ENCODE measurements at regions not wholly inside any gene's neighbourhood (a gene's known extent, or its start where the extent isn't known, plus 50 kb on each side); places are given as distances from the start of the nearest gene placed in this dataset.
"Not testable (repeated sequence)": the region's sequence is repeated elsewhere in the genome, so short reads cannot be mapped to it uniquely, and the experiment has no call there.

DNA sequence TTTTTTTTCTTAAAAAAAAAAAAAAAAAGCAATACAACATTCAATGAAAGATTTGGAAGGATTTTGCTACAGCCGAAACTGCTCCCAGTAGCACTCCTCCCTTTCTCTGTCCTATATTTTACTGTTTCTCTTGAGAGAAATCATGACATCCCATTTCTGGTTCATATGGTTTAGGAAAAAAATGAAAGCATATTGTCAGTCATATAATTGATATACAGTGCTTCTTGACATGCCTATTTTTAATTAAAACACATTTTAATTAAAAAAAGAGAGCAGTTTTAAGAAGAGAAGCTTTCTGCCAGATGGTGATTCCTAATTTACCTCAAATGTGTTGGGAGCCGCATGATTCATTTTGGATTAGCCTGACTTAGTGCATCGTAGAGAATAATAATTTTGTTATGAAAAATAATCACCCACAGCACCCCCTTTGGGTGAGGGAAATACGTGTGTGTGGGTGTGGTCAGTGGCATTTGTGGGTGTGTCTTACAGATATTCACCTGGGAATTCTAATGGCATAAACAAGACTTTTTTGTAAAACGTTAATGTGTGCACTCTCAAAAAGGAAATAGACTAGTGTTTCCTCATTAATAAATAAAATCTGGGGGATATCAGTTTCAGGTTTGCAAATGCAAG is 544.5 kb downstream of the MFSD1 start:
- FAIRE-seq, result no peak

DNA sequence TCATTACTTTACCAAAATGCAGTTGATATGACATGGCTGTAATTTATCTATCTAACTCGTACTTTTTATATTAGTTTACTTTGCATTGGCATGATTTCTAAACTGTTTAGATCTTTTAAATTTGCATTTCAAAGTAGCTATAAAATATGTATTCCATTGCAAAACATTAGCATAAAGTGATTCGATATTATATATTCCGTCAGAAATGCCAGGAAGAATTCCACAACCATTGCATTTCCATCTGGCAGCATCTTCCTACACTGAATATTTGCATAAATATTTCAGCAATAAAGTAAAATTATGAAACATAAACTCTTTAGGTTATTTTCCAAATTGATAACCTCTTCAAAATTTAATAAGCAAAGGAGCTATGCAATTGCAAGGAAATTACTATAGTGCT is 546.6 kb downstream of the MFSD1 start:
- FAIRE-seq (no peak), DNase-seq (ENCODE audit: low spot score) (no peak)

More for the DNA sequence above, 544.5 kb downstream of the MFSD1 start:
- no peak for DNase-seq (ENCODE audit: low spot score)

DNA sequence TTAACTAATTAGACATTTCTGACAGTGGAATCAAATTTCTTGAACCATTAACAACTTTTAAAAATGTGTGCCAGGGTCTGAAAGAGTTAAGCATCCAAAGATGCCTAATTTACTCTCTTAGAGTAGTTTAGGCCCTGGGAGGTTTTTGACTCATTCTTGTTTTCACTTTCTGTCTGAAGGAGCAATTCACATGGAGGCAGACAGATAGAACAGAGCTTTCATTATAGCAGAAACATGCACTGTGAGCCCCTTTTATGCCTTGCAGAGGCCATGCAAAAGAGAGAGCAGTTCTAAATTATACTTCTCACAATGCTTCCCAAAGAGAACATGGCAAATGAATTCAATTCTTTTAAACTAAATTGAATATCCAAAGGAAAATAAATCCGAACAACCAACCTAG is 554.8 kb downstream of the MFSD1 start:
- FAIRE-seq, result no peak
- DNase-seq (ENCODE audit: low spot score), result no peak

DNA sequence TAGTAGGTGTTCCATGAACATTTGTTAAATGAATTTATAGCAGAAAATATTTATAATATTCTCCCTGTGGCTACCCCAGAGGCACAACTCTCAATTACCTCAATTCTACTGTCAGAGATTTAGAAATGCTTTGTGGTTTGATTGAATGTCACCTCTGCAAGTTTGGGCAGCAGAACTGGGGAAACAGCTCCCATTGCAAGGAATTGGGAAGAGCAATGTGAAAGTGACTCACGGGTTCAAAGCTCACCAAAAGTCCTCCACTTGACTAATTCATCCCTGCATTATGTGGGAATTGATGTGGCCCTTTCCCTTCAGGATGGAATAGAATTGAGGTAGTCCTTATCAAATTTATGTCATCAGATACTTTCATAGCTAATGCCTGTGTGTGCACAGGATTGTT is 562.7 kb downstream of the MFSD1 start:
- DNase-seq (ENCODE audit: low spot score) (no peak), FAIRE-seq (no peak)

DNA sequence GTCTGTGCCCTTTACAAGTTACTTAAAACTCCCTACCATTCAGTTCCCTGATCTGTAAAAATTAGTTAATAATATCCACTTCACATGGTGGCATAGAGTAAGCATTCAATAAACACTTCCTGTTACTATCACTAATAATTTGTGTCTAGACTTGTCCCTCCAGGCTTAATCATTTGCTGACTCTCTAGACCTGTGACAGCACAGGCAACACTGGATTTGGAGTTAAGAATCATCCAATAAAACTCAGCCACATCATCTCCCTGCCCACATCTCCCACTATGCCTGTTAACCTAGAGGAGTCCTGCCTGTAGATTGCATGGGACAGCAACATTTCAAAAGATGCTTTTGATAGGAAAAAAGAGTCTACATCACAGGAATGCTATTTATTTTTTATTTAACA is 564.6 kb downstream of the MFSD1 start:
- no peak for DNase-seq (ENCODE audit: low spot score)
- no peak for FAIRE-seq

DNA sequence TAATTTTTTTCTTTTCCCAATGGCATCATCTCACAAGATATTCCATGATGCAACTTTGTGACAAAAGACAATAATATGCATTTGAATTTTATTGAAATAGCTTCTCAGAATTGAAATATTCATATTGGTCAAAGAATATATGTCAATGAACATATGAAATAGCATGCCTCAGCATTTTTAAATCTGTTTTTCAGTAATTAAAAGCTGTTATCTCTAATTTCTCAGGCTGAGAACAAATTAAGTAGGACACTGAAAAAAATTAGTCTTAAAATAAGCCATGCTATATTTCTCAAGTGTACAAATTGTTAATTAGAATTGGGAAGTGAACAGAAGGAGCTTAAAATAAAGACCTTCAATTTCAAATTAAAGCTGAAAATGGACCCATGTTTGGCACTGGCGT is 570.1 kb downstream of the MFSD1 start:
- DNase-seq (ENCODE audit: low spot score) (no peak), FAIRE-seq (no peak)

DNA sequence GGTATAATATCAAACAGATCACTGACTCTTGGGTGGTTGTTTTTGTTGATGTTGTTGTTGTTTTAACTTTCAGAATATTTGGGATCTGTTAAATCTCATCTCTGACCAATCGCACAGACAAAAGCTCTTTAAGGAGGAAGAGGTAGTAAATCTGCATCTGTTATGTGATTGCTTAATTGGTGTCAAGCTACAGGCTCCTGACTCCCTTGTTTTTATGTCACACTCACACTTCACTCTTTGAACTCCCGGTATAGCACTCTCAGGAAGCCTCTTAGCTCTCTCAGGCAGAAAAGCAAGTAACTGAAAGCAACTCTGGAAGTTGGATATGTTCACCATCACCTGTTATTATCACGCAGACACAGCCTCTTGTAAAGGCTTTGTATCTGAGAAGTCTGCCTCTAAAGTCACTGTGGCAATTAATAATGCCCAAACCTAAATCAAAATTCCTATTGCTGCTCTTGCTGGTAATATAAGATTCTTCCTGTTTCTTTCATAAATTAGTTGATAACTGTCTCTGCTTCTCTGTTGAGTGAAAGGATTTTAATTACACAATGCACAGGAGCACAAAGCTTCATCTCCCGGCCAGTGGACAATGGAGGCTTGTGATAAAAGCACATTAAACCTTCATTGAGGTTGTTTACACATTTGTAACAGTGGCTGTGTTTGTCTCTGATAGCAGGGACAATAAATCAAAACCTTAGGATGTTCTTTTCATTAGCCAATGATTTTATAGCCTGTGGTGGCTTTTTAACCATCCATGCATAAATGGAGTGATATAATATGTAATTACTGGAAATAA is 576.7 kb downstream of the MFSD1 start:
- FAIRE-seq (no peak), DNase-seq (ENCODE audit: low spot score) (no peak)

DNA sequence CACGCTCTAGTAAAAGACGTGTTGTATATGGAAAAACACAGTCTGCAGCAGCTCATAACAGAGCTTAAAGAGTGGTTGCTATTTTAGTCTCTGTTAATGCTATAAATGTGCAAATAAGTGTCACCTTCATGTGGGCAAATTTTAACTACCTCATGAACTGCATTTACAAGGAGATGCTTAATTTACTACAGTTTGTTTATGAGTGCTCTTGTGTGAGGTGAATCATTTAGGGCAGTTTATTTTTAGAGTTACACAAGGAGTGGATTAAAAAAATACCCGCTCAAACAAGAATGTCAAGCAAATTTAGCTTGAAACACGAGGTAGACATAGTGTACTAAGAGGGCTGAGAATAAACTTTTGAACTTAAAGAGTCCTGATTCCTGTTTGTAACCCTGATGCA is 579.0 kb downstream of the MFSD1 start:
- DNase-seq (ENCODE audit: low spot score) (no peak), FAIRE-seq (no peak)

DNA sequence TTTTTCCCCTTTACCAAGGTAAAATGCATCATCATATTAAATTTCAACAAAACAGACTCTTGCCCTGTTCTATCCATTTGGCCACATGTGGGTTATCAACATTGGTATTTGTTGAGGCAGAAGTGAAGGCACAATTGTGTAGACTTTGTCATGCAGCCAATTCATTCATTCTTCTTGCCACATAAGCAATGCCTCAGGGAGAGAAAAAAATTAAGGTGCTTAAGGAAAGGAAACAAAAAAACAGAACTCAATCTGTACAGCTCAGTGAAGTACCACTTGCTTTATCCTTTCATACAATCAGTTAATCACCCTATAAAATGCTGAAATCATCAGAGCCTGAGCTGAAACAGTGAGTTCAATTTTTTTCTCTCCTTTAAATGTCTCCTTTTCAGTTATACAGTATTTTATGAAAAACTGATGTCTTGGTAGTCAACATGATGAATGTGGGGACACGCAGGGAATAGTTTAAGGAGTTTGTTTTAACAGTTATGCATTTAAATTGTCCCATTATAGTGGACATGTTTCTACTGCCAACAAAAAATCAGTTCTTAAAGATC is 588.9 kb downstream of the MFSD1 start:
- FAIRE-seq (no peak), DNase-seq (ENCODE audit: low spot score) (no peak)

DNA sequence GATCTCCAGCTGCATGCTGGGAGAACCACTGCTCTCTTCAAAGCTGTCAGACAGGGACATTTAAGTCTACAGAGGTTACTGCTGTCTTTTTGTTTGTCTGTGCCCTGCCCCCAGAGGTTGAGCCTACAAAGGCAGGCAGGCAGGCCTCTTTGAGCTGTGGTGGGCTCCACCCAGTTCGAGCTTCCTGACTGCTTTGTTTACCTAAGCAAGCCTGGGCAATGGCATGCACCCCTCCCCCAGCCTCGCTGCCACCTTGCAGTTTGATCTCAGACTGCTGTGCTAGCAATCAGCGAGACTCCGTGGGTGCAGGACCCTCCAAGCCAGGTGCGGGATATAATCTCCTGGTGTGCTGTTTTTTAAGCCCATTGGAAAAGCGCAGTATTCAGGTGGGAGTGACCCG is 591.0 kb upstream of the IL12A start:
- not testable (repeated sequence) for FAIRE-seq

DNA sequence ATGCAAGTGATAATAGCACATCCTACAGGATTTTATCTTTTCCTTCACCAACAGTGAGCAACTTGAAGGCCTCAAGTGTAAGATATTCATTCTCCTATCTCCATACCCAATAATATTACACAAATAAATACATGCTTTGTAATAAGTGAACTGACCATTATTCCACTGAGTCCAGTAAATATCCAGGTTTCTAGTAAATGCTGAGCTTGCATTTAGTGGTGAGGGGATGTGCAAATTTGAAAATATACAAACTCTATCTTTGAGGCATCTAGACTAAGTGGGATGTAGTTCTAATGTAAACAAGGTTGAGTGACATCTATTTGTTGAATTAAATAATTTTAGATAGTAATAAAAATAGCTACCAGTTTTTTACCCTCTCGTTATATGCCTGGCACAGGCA is 587.6 kb upstream of the IL12A start:
- no peak for FAIRE-seq
- DNase-seq (ENCODE audit: low spot score), result no peak

More for the DNA sequence above, 591.0 kb upstream of the IL12A start:
- DNase-seq (ENCODE audit: low spot score), result not testable (repeated sequence)

DNA sequence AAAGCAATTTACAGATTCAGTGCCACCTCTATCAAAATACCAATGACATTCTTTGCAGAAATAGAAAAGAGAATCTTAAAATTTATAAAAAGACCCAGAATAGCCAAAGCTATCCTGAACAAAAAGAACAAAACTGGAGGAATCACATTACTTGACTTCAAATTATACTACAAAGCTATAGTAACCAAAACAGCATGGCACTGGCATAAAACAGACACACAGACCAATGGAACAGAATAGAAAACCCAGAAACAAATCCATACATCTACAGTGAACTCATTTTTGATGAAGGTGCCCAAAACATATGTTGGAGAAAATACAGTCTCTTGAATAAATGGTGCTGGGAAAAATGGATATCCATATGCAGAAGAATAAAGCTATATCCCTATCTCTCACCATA is 578.9 kb upstream of the IL12A start:
- FAIRE-seq; DNase-seq (ENCODE audit: low spot score): not testable (repeated sequence)

DNA sequence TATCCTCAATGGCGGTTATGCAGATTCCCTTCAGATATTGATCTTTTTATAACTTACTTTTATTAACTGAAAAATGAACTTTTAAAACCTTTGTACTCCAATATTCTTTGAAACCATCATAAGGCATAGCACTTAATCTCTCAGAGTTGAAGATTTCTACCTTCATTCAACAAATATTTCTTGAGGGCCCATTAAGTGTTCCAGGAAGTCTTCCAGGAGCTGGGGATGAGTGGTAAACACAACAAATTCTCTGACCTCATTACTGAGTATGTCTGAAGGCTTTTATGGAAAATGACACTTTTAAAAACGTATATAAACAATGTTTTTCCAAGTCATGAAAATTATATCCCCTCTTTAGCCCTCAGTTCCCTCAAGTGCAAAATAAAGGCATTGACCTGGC is 575.3 kb upstream of the IL12A start:
- FAIRE-seq (no peak), DNase-seq (ENCODE audit: low spot score) (no peak)

DNA sequence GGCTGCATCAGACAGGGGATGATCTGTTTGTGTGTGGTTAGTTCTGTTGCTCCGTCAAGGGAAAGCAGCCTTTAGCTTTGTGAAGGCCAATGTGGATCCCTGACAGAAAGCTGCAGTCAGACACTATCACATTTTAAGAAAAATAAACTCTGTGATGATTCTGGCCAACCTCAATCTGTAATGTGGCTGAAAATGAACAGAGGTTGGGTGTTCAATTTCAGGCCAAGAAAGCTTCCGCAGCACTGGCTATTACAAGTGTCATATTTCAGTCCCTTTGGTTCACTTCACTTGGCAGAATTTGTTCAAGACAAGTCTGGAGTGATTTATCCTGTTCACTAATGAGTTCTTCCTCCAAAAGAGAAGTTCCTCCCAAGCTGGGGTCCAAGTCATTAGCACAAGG is 571.8 kb upstream of the IL12A start:
- no peak for FAIRE-seq

DNA sequence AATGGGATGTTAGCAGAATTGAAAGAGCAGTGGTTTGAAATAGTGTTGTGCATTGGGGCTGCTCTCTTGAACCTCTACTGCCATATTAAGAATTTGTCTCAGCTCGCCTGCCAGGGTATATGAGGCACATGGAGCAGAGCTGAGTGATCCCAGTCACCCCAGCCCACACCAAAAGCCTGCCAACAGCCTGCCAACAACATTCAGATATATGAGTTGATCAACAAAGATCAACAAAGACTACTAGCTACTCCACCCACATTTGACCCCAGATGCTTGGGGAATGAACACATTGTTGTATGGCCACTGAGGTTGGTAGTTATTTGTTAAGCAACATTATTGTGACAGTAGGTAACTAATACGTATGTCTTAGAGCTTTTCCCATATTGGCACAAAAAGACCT is 570.9 kb upstream of the IL12A start:
- DNase-seq (ENCODE audit: low spot score) (no peak), FAIRE-seq (no peak)

More for the DNA sequence above, 571.8 kb upstream of the IL12A start:
- no peak for DNase-seq (ENCODE audit: low spot score)

DNA sequence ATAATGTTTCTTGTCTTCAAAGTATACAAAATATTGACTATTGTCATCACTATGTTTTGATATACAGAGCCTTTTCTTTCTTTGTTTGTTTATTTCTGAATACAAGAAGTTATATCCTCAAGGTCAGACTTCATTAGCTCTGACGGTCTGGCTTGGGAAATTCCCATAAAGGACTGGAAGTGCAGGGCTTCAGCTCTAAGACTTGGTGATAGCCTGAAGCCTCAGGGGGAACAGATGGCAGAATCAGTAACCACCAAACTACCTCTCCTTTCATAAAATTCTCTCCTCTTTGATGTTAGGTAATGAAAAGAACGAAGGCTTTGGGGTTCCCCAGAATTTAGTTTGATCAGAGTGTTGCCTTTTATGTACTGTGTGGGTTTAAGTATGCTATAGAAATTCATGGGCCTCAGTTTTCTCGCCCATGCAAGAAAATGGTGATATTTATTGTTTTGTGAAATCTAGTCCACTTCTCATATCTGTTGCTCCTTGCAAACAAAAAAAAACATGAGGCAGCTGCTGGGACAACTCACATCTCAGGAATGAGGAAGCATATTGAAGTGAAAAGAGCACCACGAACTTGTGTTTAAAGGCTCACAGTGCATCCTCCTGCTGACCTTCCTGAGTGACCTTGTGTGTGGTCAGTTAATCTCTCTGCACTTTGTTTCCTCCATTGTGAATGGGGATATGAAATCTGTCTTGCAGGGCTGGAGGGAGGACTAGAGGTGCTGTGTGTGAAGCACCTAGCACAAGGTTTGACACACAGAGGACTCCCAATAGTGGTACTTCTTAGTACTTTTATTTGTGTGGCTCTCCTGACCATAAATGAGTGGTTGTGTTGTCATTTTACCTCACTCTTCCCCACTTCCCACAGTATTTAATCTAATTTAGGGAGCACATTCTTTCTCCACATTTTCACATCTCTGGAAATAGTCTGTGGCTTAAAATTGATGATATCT is 569.8 kb upstream of the IL12A start:
- DNase-seq (ENCODE audit: low spot score), result peak; percentile 24
- no peak for FAIRE-seq

DNA sequence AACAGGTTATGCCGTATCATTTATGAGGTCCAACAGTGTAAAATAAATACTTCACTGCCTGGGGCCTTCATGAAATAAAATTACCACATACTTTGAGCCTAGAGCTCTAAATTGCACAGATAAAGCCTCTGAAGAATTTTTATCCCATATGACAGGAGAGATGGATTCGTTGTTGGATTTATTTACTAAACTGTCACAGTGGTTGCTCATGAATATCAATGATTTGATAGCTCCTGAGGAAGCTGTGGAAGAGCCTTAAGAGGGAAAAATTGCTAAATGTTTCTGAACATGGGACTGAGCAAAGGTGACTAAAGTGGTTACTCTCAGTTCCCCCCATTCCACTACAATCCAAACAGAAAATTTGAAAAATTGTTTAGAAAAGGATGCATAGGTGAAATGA is 558.9 kb upstream of the IL12A start:
- DNase-seq (ENCODE audit: low spot score) (no peak), FAIRE-seq (no peak)

DNA sequence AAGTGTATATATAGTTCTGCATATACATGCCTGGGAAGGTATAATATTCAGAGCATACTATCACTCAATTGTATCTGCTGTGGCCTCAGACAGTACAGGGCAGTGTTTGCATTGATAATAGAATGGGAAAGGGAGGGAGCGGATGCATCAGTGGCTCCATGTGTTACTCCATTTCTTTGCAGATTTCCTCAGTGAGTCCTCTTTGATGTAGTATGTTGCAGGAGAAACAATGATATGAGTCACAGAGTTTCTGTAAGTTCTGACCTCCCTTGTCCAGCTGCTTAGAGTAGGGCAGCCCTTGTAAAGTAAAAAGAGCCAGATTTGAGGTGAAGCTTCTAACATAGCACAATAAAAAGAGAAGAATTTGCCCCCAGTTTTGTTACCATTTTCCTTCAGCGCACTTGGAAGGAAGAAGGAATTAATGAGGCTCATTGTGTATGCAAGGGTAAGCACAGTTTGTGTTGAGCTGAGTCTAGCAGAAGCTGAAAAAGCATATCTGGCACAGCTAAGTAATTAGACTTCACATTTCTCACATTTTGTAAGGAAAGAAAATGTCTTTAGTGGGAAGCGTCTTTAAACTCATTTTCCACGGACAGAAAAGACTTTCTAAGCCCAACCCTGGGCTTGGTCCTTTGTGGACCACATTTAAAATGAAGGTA is 555.8 kb upstream of the IL12A start:
- FAIRE-seq, result no peak
- no peak for DNase-seq (ENCODE audit: low spot score)

DNA sequence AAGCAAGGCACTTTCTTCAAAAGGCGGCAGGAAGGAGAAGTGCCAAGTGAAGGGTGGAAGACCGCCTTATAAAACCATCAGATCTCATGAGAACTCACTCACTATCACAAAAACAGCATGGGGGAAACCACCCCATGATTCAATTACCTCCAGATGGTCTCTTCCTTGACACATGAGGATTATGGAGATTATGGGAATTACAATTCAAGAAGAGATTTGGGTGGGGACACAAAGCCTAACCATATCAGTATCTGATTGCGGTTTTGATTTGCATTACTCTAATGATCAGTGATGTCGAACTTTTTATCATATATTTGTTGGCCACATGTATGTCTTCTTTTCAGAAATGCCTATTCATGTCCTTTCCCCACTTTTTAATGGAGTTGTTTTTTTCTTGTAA is 549.3 kb upstream of the IL12A start:
- FAIRE-seq (no peak), DNase-seq (ENCODE audit: low spot score) (no peak)

DNA sequence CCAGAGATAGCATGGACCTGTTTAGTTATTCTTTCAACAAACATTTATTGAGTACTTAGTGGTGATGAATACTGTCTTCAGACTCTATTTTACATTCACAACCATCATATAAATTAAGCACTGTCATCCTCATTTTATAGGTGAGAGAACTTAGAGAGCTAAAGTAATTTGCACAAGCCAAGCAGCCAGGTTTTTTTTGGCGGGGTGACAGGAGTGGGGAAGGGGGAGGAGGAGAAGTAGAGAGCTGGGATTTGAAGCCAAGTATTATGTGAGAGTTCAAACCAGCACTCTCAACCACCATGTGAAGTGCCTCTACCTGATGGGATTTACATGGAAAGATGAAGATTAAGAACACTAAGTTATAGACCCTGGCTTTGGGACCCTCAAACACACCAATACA is 547.4 kb upstream of the IL12A start:
- no peak for FAIRE-seq
- DNase-seq (ENCODE audit: low spot score), result no peak

DNA sequence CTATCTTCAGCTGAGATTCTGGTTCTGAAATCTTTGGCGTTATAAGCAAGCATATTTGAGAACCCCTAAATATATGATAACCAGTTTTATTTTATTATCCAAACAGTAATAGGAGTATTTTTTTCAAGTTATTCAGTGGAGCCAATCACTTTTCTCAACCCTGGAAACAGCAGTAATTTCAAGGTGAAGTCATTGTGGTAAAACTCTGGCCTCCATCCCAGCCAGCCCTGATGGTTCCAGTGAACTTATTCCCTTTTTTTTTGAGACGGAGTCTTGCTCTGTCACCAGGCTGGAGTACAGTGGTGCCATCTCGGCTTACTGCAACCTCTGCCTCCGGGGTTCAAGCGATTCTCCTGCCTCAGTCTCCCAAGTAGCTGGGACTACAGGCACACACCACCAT is 545.4 kb upstream of the IL12A start:
- FAIRE-seq, result no peak

More for the DNA sequence above, 545.4 kb upstream of the IL12A start:
- DNase-seq (ENCODE audit: low spot score), result no peak
